Endothelial cell of umbilical vein (primary cell): ENCODE measurements at regions not wholly inside any gene's neighbourhood (a gene's known extent, or its start where the extent isn't known, plus 50 kb on each side); places are given as distances from the start of the nearest gene placed in this dataset.

Experiments
- BruUV-seq: library from RNA; stranded (reverse); fragments of 400-500 nt; replicated peaks from 2 replicates; lab custom pipeline; 2021; lab: Mats Ljungman, UMichigan
- CTCF ChIA-PET: fragments of 300-600, 350-600 bp; sonication (Branson Sonifier 250); formaldehyde crosslinking; loops from one replicate; lab custom pipeline; 2021; ENCODE audit warnings: antibody characterized with exemption, inconsistent platforms; lab: Charles Lee
- POLR2A ChIA-PET: fragments of 300-600, 350-600 bp; sonication (Branson Sonifier 250); formaldehyde crosslinking; loops from one replicate; lab custom pipeline; 2021; ENCODE audit warnings: antibody characterized with exemption, inconsistent platforms; lab: Charles Lee
- DNase-seq: peaks from one replicate; pipeline ENCODE4 v3.0.0-alpha.2; 2011; ENCODE audit warnings: low read depth, low spot score
- FAIRE-seq: peaks from 2 replicates; lab custom pipeline; 2011; peaks lifted over from hg19 to GRCh38; lab: Jason Lieb, UNC
- H2AFZ ChIP-seq: 2 replicates; pipeline ENCODE4 v1.6.0; 2012; ENCODE audit warnings: low read depth, low read length, control low read depth, inconsistent platforms
- H3K27ac ChIP-seq: 2 replicates; pipeline ENCODE4 v1.5.1; 2011; ENCODE audit warnings: low read depth, mild to moderate bottlenecking, control low read depth, low read length, moderate library complexity; ENCODE audit not compliant: insufficient read depth
- H3K27me3 ChIP-seq, 2 experiments: 2 replicates each; pipeline versions ENCODE4 v1.6.0 to v1.6.1; 2011; ENCODE audit warnings: low read length in 2 of 2, mixed read lengths in 1 of 2; ENCODE audit not compliant: control insufficient read depth in 2 of 2, insufficient read depth in 2 of 2
- H3K36me3 ChIP-seq, 2 experiments: 2 replicates in 1 of 2; 3 replicates in 1 of 2; pipeline ENCODE4 v1.5.1; 2011; ENCODE audit warnings: low read length in 2 of 2, mild to moderate bottlenecking in 1 of 2, moderate library complexity in 1 of 2; ENCODE audit not compliant: control insufficient read depth in 2 of 2, insufficient read depth in 2 of 2; ENCODE audit errors: extremely low read depth in 1 of 2
- H3K4me1 ChIP-seq: 3 replicates; pipeline ENCODE4 v1.5.1; 2011; ENCODE audit warnings: mild to moderate bottlenecking, low read length; ENCODE audit not compliant: control insufficient read depth, insufficient read depth; ENCODE audit errors: extremely low read depth
- H3K4me2 ChIP-seq: 2 replicates; pipeline ENCODE4 v1.6.1; 2011; ENCODE audit warnings: low read length, control low read depth, mixed read lengths; ENCODE audit not compliant: insufficient read depth
- H3K4me3 ChIP-seq, 3 experiments: fragments of 200-600 bp in 1 of 3; sonication (generic), shearing (Covaris generic) in 1 of 3; replicated peaks in 1 of 3; 2 replicates each; pipeline ENCODE4 v1.5.1; 2011 to 2016; ENCODE audit warnings: control low read depth in 3 of 3, low read length in 3 of 3, mild to moderate bottlenecking in 2 of 3, inconsistent platforms in 1 of 3, low read depth in 1 of 3, moderate library complexity in 1 of 3; ENCODE audit not compliant: insufficient read depth in 1 of 3
- H3K79me2 ChIP-seq: 2 replicates; pipeline ENCODE4 v1.6.0; 2012; ENCODE audit warnings: low read length, inconsistent platforms; ENCODE audit not compliant: control insufficient read depth, insufficient read depth
- H3K9ac ChIP-seq: replicated peaks from 2 replicates; pipeline ENCODE3; 2011; ENCODE audit warnings: low read length, control low read depth; ENCODE audit not compliant: insufficient read depth; ENCODE audit errors: extremely low read depth
- H3K9me1 ChIP-seq: replicated peaks from 3 replicates; pipeline ENCODE4 v1.6.0; 2011; ENCODE audit warnings: mild to moderate bottlenecking, low read length; ENCODE audit not compliant: control insufficient read depth, insufficient read depth; ENCODE audit errors: extremely low read depth
- H3K9me3 ChIP-seq: replicated peaks from 2 replicates; pipeline ENCODE4 v1.5.1; 2012; ENCODE audit warnings: low read length, inconsistent platforms; ENCODE audit not compliant: control insufficient read depth, insufficient read depth
- H4K20me1 ChIP-seq: replicated peaks from 2 replicates; pipeline ENCODE3; 2011; ENCODE audit warnings: mild to moderate bottlenecking, low read length; ENCODE audit not compliant: control insufficient read depth, insufficient read depth; ENCODE audit errors: extremely low read depth
- CTCF ChIP-seq, 2 donors: IDR thresholded peaks; 1 replicate in 1 of 2; 2 replicates in 1 of 2; pipeline ENCODE4 v1.5.1; 2011; ENCODE audit warnings: low read length in 2 of 2, mild to moderate bottlenecking in 2 of 2, moderate library complexity in 2 of 2, control low read depth in 1 of 2, inconsistent platforms in 1 of 2, low read depth in 1 of 2; ENCODE audit not compliant: insufficient read depth in 1 of 2; ENCODE audit errors: extremely low read depth in 1 of 2
- EZH2 ChIP-seq: IDR thresholded peaks from 2 replicates; pipeline ENCODE4 v1.6.1; 2012; ENCODE audit warnings: borderline replicate concordance, low read depth, mild to moderate bottlenecking, moderate library complexity, low read length, inconsistent platforms; ENCODE audit not compliant: severe bottlenecking
- FOS ChIP-seq: IDR thresholded peaks from 2 replicates; pipeline ENCODE4 v1.6.1; 2011; ENCODE audit warnings: mild to moderate bottlenecking, low read length, moderate library complexity, borderline replicate concordance; ENCODE audit not compliant: insufficient read depth
- GATA2 ChIP-seq: IDR thresholded peaks from 2 replicates; pipeline ENCODE4 v1.7.0; 2011; ENCODE audit warnings: low read depth, mild to moderate bottlenecking, moderate library complexity, mixed read lengths, low read length; ENCODE audit not compliant: insufficient read length, insufficient read depth
- JUN ChIP-seq: IDR thresholded peaks from 2 replicates; pipeline ENCODE4 v1.6.1; 2011; ENCODE audit warnings: borderline replicate concordance, low read depth; ENCODE audit not compliant: insufficient read length, insufficient read depth
- MAX ChIP-seq: IDR thresholded peaks from 2 replicates; pipeline ENCODE4 v1.6.1; 2011; ENCODE audit not compliant: insufficient read depth, insufficient read length
- MYC ChIP-seq: IDR thresholded peaks from one replicate; pipeline ENCODE4 v1.6.1; 2011; ENCODE audit warnings: mild to moderate bottlenecking, low read depth, low read length
- POLR2A ChIP-seq: IDR thresholded peaks from 2 replicates; pipeline ENCODE4 v1.6.1; 2012; ENCODE audit warnings: low read depth, mild to moderate bottlenecking, control low read depth, low read length
- POLR2AphosphoS5 ChIP-seq: IDR thresholded peaks from 2 replicates; pipeline ENCODE4 v1.6.1; 2012; ENCODE audit warnings: low read depth, mild to moderate bottlenecking, control low read depth, low read length, moderate library complexity; ENCODE audit not compliant: insufficient read depth
- dilution Hi-C: fragments of 300-500 bp; cut with MboI; formaldehyde crosslinking; loops from one replicate; pipeline ENCODE4 v1.15.0; 2019; ENCODE audit warnings: low sequenced_read_pairs; ENCODE audit not compliant: extremely low pct_ligation_motif_present
- intact Hi-C: fragments of 100-400 bp; cut with micrococcal nuclease; formaldehyde crosslinking; loops from one replicate; pipeline ENCODE4 v1.10.0; 2022

- ChIA-PET CTCF (interaction anchor here (1.5 kb wide), 1 partner anchor 1290 kb away, joined by 3 read pairs; no protein-coding TSS in a partner anchor), POLR2A (no interaction called here)
- BruUV-seq: no TSS peak
- DNase-seq (no peak), FAIRE-seq (no peak)
- Histone ChIP-seq H3K36me3 (no peaks in the 10 kb centered on the region), H3K9ac (no peak overlapping the region), H3K79me2 (no peaks in the 10 kb centered on the region), H3K9me1 (no peaks in the 10 kb centered on the region), H2AFZ (no peak overlapping the region), H3K27me3 (no peaks in the 10 kb centered on the region), H3K4me3 (no peak overlapping the region), H4K20me1 (no peaks in the 10 kb centered on the region), H3K4me1 (peaks cover 23% of the 10 kb centered on the region), H3K4me2 (no peak overlapping the region), H3K27ac (no peak overlapping the region), H3K9me3 (no peaks in the 10 kb centered on the region)
- dilution Hi-C loops: no loop called here
- intact Hi-C loops: no loop called here
- TF ChIP-seq EZH2 (no peak), POLR2A (no peak), MAX (no peak), JUN (no peak), MYC (no peak), FOS (no peak), GATA2 (no peak), POLR2AphosphoS5 (no peak), CTCF (IDR thresholded peaks at IDR 0.05; ENCODE audit: extremely low read depth in 1 of 2, insufficient read depth in 1 of 2, low read depth in 1 of 2, low read length in 2 of 2) (no peak)
Measured at GRCh38 chr2:133837441-133838094, 269.3 kb upstream of the NCKAP5 start.
